Mesothelial cell of epicardium (in vitro differentiated cells): ENCODE measurements at regions not wholly inside any gene's neighbourhood (a gene's known extent, or its start where the extent isn't known, plus 50 kb on each side); places are given as distances from the start of the nearest gene placed in this dataset.

Experiments
- DNase-seq, 2 experiments: peaks; one replicate each; pipeline ENCODE4 v3.0.0; 2021; ENCODE audit warnings: low spot score in 2 of 2; ENCODE audit not compliant: unreplicated experiment in 2 of 2
- H3K27ac Mint-ChIP-seq: 2 replicates; pipeline ENCODE4 v1.8.0; 2021; ENCODE audit warnings: mixed read lengths
- H3K27me3 Mint-ChIP-seq: 2 replicates; pipeline ENCODE4 v1.8.0; 2021; ENCODE audit warnings: low read depth, mixed read lengths
- H3K36me3 Mint-ChIP-seq: 2 replicates; pipeline ENCODE4 v1.8.0; 2021; ENCODE audit warnings: mixed read lengths
- H3K4me1 Mint-ChIP-seq: 2 replicates; pipeline ENCODE4 v1.8.0; 2021; ENCODE audit warnings: mixed read lengths
- H3K4me3 Mint-ChIP-seq: 2 replicates; pipeline ENCODE4 v1.8.0; 2021; ENCODE audit warnings: mild to moderate bottlenecking, moderate library complexity, mixed read lengths
- H3K9me3 Mint-ChIP-seq: 2 replicates; pipeline ENCODE4 v1.8.0; 2021; ENCODE audit warnings: mixed read lengths
- CTCF ChIP-seq: fragments of 200-600 bp; sonication (generic); IDR thresholded peaks from one replicate; pipeline ENCODE4 v1.5.0; 2021; ENCODE audit warnings: antibody characterized with exemption; ENCODE audit not compliant: unreplicated experiment

GRCh38 chr3:53994986-53995603 lies 103.4 kb upstream of the SELENOK start:
- H3K36me3 Mint-ChIP-seq: no peaks in the 10 kb centered on the region
- no peaks in the 10 kb centered on the region for H3K9me3 Mint-ChIP-seq

GRCh38 chr3:53991240-53991639 lies 99.6 kb upstream of the SELENOK start:
- H3K4me1 Mint-ChIP-seq: no peaks in the 10 kb centered on the region
- H3K9me3 Mint-ChIP-seq: no peaks in the 10 kb centered on the region
- H3K4me3 Mint-ChIP-seq: no peak overlapping the region
- H3K27me3 Mint-ChIP-seq: peaks cover 6% of the 10 kb centered on the region
- no peaks in the 10 kb centered on the region for H3K36me3 Mint-ChIP-seq
- no peak overlapping the region for H3K27ac Mint-ChIP-seq
- DNase-seq: no peak
- TF ChIP-seq CTCF: no peak

More at GRCh38 chr3:53994986-53995603, 103.4 kb upstream of the SELENOK start:
- Mint-ChIP-seq H3K4me1 (peaks cover 9% of the 10 kb centered on the region), H3K27me3 (peaks cover 4% of the 10 kb centered on the region), H3K4me3 (no peak overlapping the region), H3K27ac (no peak overlapping the region)
- no peak for TF ChIP-seq CTCF
- no peak for DNase-seq

- DNase-seq: no peak
- no peak overlapping the region for H3K27ac Mint-ChIP-seq
- no peaks in the 10 kb centered on the region for H3K4me1 Mint-ChIP-seq
- no peak for TF ChIP-seq CTCF
- H3K36me3 Mint-ChIP-seq: no peaks in the 10 kb centered on the region
- peaks cover 7% of the 10 kb centered on the region for H3K27me3 Mint-ChIP-seq
- no peaks in the 10 kb centered on the region for H3K9me3 Mint-ChIP-seq
- H3K4me3 Mint-ChIP-seq: no peak overlapping the region
These were observed 98.3 kb upstream of the SELENOK start for GRCh38 chr3:53989946-53990345.

- Mint-ChIP-seq H3K4me3 (no peak overlapping the region), H3K36me3 (no peaks in the 10 kb centered on the region), H3K9me3 (no peaks in the 10 kb centered on the region)
These were observed 97.8 kb upstream of the SELENOK start for GRCh38 chr3:53989451-53989850.

GRCh38 chr3:53978386-53978785 lies 86.7 kb upstream of the SELENOK start:
- no peak overlapping the region for H3K4me3 Mint-ChIP-seq
- H3K27ac Mint-ChIP-seq: peak overlapping the region; percentile 50
- H3K9me3 Mint-ChIP-seq: peaks cover 26% of the 10 kb centered on the region
- no peaks in the 10 kb centered on the region for H3K36me3 Mint-ChIP-seq
- H3K27me3 Mint-ChIP-seq: peaks cover 3% of the 10 kb centered on the region
- no peak for DNase-seq
- TF ChIP-seq CTCF: no peak
- peaks cover 24% of the 10 kb centered on the region for H3K4me1 Mint-ChIP-seq

More at GRCh38 chr3:53989451-53989850, 97.8 kb upstream of the SELENOK start:
- Mint-ChIP-seq H3K27me3 (peaks cover 7% of the 10 kb centered on the region), H3K4me1 (no peaks in the 10 kb centered on the region), H3K27ac (no peak overlapping the region)
- DNase-seq: no peak
- no peak for TF ChIP-seq CTCF

- TF ChIP-seq CTCF: no peak
- H3K27me3 Mint-ChIP-seq: peaks cover 3% of the 10 kb centered on the region
- no peak overlapping the region for H3K27ac Mint-ChIP-seq
- no peak for DNase-seq
- no peaks in the 10 kb centered on the region for H3K36me3 Mint-ChIP-seq
- no peak overlapping the region for H3K4me3 Mint-ChIP-seq
- peaks cover 45% of the 10 kb centered on the region for H3K9me3 Mint-ChIP-seq
- peaks cover 19% of the 10 kb centered on the region for H3K4me1 Mint-ChIP-seq
These were observed 83.7 kb upstream of the SELENOK start for GRCh38 chr3:53975382-53975781.
